Large intestine (tissue), 3 donors: ENCODE measurements at regions not wholly inside any gene's neighbourhood (a gene's known extent, or its start where the extent isn't known, plus 50 kb on each side); places are given as distances from the start of the nearest gene placed in this dataset.
A peak's percentile ranks its signal among the peaks of the same experiment; 100 is the strongest.

Source experiments
- DNase-seq, 2 donors: peaks; one replicate each; pipeline versions ENCODE4 v3.0.0 to v3.0.0-alpha.2; 2013
- H3K27ac ChIP-seq: one replicate; pipeline ENCODE4 v1.5.1; 2013; ENCODE audit warnings: low read length
- H3K27me3 ChIP-seq: 2 replicates; pipeline ENCODE4 v1.6.1; 2013; ENCODE audit warnings: low read length; ENCODE audit not compliant: control insufficient read depth, insufficient read depth
- H3K36me3 ChIP-seq: 2 replicates; pipeline ENCODE4 v1.6.1; 2013; ENCODE audit warnings: low read length; ENCODE audit not compliant: control insufficient read depth, insufficient read depth
- H3K4me1 ChIP-seq: one replicate; pipeline ENCODE4 v1.6.1; 2013; ENCODE audit warnings: low read length; ENCODE audit not compliant: control insufficient read depth, insufficient read depth
- H3K4me3 ChIP-seq: one replicate; pipeline ENCODE4 v1.5.1; 2013; ENCODE audit warnings: low read length
- H3K9me3 ChIP-seq: one replicate; pipeline ENCODE4 v1.6.1; 2013; ENCODE audit warnings: mild to moderate bottlenecking, low read depth, low read length, moderate library complexity; ENCODE audit not compliant: control insufficient read depth
- WGBS: methylation state at CpG from one replicate; pipeline ENCODE4 v1.1.5; 2013; ENCODE audit warnings: low lambda C conversion rate; ENCODE audit not compliant: insufficient coverage; 5-methylcytosine and 5-hydroxymethylcytosine counted together

- no peak overlapping the region for H3K27ac ChIP-seq
- WGBS = no CpG with 5 or more reads among the region's 8 CpGs
- no peaks in the 10 kb centered on the region for H3K27me3 ChIP-seq
- peaks cover 5% of the 10 kb centered on the region for H3K9me3 ChIP-seq
- H3K36me3 ChIP-seq = no peaks in the 10 kb centered on the region
- no peak overlapping the region for H3K4me3 ChIP-seq
- no peaks in the 10 kb centered on the region for H3K4me1 ChIP-seq
- no peak for DNase-seq
Observed at GRCh38 chr18:60552948-60553347, 180.4 kb upstream of the MC4R start.

GRCh38 chr18:60554967-60555366 is 182.4 kb upstream of the MC4R start:
- no CpG with 5 or more reads among the region's 3 CpGs for WGBS
- peaks cover 5% of the 10 kb centered on the region for H3K9me3 ChIP-seq

GRCh38 chr18:60555625-60556024 is 183.1 kb upstream of the MC4R start:
- WGBS = no CpG with 5 or more reads among the region's 5 CpGs
- peak in 1 of 2 donors; percentile 14 for DNase-seq
- Histone ChIP-seq H3K4me1 (no peaks in the 10 kb centered on the region), H3K9me3 (peaks cover 5% of the 10 kb centered on the region), H3K27me3 (no peaks in the 10 kb centered on the region), H3K27ac (no peak overlapping the region), H3K4me3 (no peak overlapping the region), H3K36me3 (no peaks in the 10 kb centered on the region)

More at GRCh38 chr18:60554967-60555366, 182.4 kb upstream of the MC4R start:
- no peak overlapping the region for H3K4me3 ChIP-seq
- no peaks in the 10 kb centered on the region for H3K4me1 ChIP-seq
- DNase-seq = no peak
- H3K36me3 ChIP-seq = no peaks in the 10 kb centered on the region
- no peak overlapping the region for H3K27ac ChIP-seq
- no peaks in the 10 kb centered on the region for H3K27me3 ChIP-seq

- WGBS = no CpG with 5 or more reads among the region's 1 CpG
- Histone ChIP-seq H3K27ac (no peak overlapping the region), H3K27me3 (no peaks in the 10 kb centered on the region), H3K36me3 (no peaks in the 10 kb centered on the region), H3K9me3 (peaks cover 5% of the 10 kb centered on the region), H3K4me3 (no peak overlapping the region), H3K4me1 (no peaks in the 10 kb centered on the region)
- no peak for DNase-seq
Observed at GRCh38 chr18:60556326-60556725, 183.8 kb upstream of the MC4R start.

GRCh38 chr18:60560071-60560470 is 187.5 kb upstream of the MC4R start:
- H3K9me3 ChIP-seq = no peaks in the 10 kb centered on the region
- WGBS = no CpG with 5 or more reads among the region's 2 CpGs
- H3K4me3 ChIP-seq = no peak overlapping the region
- DNase-seq = no peak
- no peaks in the 10 kb centered on the region for H3K36me3 ChIP-seq
- H3K4me1 ChIP-seq = no peaks in the 10 kb centered on the region
- H3K27me3 ChIP-seq = peaks cover 2% of the 10 kb centered on the region
- no peak overlapping the region for H3K27ac ChIP-seq

GRCh38 chr18:60563082-60563481 is 190.5 kb upstream of the MC4R start:
- H3K4me1 ChIP-seq = no peaks in the 10 kb centered on the region
- no peak for DNase-seq
- no peaks in the 10 kb centered on the region for H3K9me3 ChIP-seq
- H3K36me3 ChIP-seq = no peaks in the 10 kb centered on the region
- no peak overlapping the region for H3K4me3 ChIP-seq
- no CpG with 5 or more reads among the region's 3 CpGs for WGBS
- H3K27me3 ChIP-seq = peaks cover 2% of the 10 kb centered on the region
- H3K27ac ChIP-seq = no peak overlapping the region

GRCh38 chr18:60568220-60568619 is 195.6 kb upstream of the MC4R start:
- WGBS = 26% methylated on average over 2 of the region's 3 CpGs
- no peaks in the 10 kb centered on the region for H3K36me3 ChIP-seq

GRCh38 chr18:60570172-60570571 is 197.6 kb upstream of the MC4R start:
- no peak overlapping the region for H3K27ac ChIP-seq
- WGBS = no CpG with 5 or more reads among the region's 1 CpG

More at GRCh38 chr18:60568220-60568619, 195.6 kb upstream of the MC4R start:
- Histone ChIP-seq H3K4me1 (no peaks in the 10 kb centered on the region), H3K27ac (no peak overlapping the region), H3K9me3 (no peaks in the 10 kb centered on the region), H3K27me3 (no peaks in the 10 kb centered on the region), H3K4me3 (no peak overlapping the region)
- DNase-seq = no peak

GRCh38 chr18:60577457-60577856 is 204.9 kb upstream of the MC4R start:
- Histone ChIP-seq H3K27ac (no peak overlapping the region), H3K36me3 (no peaks in the 10 kb centered on the region), H3K4me3 (no peak overlapping the region), H3K4me1 (no peaks in the 10 kb centered on the region), H3K27me3 (no peaks in the 10 kb centered on the region), H3K9me3 (no peaks in the 10 kb centered on the region)
- no CpG with 5 or more reads among the region's 1 CpG for WGBS
- DNase-seq = no peak

More at GRCh38 chr18:60570172-60570571, 197.6 kb upstream of the MC4R start:
- no peaks in the 10 kb centered on the region for H3K9me3 ChIP-seq
- H3K27me3 ChIP-seq = no peaks in the 10 kb centered on the region
- H3K4me3 ChIP-seq = no peak overlapping the region
- H3K36me3 ChIP-seq = no peaks in the 10 kb centered on the region
- DNase-seq = no peak
- H3K4me1 ChIP-seq = no peaks in the 10 kb centered on the region

GRCh38 chr18:60585670-60586069 is 213.1 kb upstream of the MC4R start:
- no peak overlapping the region for H3K27ac ChIP-seq
- H3K36me3 ChIP-seq = no peaks in the 10 kb centered on the region
- H3K4me3 ChIP-seq = no peak overlapping the region
- H3K9me3 ChIP-seq = no peaks in the 10 kb centered on the region
- DNase-seq = no peak
- no peaks in the 10 kb centered on the region for H3K4me1 ChIP-seq
- H3K27me3 ChIP-seq = no peaks in the 10 kb centered on the region

GRCh38 chr18:60593249-60593648 is 220.7 kb upstream of the MC4R start:
- Histone ChIP-seq H3K9me3 (no peaks in the 10 kb centered on the region), H3K36me3 (no peaks in the 10 kb centered on the region), H3K4me1 (no peaks in the 10 kb centered on the region), H3K4me3 (no peak overlapping the region), H3K27me3 (no peaks in the 10 kb centered on the region), H3K27ac (no peak overlapping the region)
- no CpG with 5 or more reads among the region's 5 CpGs for WGBS
- DNase-seq = peak in 1 of 2 donors; percentile 3
